HEK293T (cell line): ENCODE measurements at regions not wholly inside any gene's neighbourhood (a gene's known extent, or its start where the extent isn't known, plus 50 kb on each side); places are given as distances from the start of the nearest gene placed in this dataset.
A peak's percentile ranks its signal among the peaks of the same experiment; 100 is the strongest.

ENCODE experiments used
- CTCF ChIA-PET: fragments of 350-600 bp; formaldehyde crosslinking; extraction: SDS; loops from one replicate; lab custom pipeline; 2021; ENCODE audit warnings: antibody characterized with exemption, inconsistent platforms; lab: Yijun Ruan, JAX
- POLR2A ChIA-PET: fragments of 350-600 bp; formaldehyde crosslinking; extraction: SDS; loops from one replicate; lab custom pipeline; 2020; ENCODE audit warnings: antibody characterized with exemption, inconsistent platforms; lab: Yijun Ruan, JAX
- DNase-seq: peaks from one replicate; pipeline ENCODE4 v3.0.0; 2012; ENCODE audit warnings: mixed read lengths; ENCODE audit errors: extremely low spot score
- ARNT ChIP-seq: fragments of 450-650 bp; IDR thresholded peaks from 2 replicates; pipeline ENCODE4 v1.6.1; 2017; ENCODE audit warnings: mild to moderate bottlenecking
- BHLHE40 ChIP-seq: fragments of 450-650 bp; IDR thresholded peaks from 2 replicates; pipeline ENCODE4 v1.6.1; 2016; ENCODE audit warnings: mild to moderate bottlenecking, moderate library complexity, borderline replicate concordance
- CTBP1 ChIP-seq: fragments of 450-650 bp; IDR thresholded peaks from 2 replicates; pipeline ENCODE4 v1.6.1; 2016; ENCODE audit warnings: borderline replicate concordance
- ELF4 ChIP-seq: fragments of 450-650 bp; IDR thresholded peaks from 2 replicates; pipeline ENCODE4 v1.6.1; 2017; ENCODE audit warnings: antibody characterized with exemption
- FOXA1 ChIP-seq: fragments of 450-650 bp; IDR thresholded peaks from 2 replicates; pipeline ENCODE4 v1.6.1; 2016; ENCODE audit warnings: mild to moderate bottlenecking
- FOXK2 ChIP-seq: fragments of 450-650 bp; IDR thresholded peaks from 2 replicates; pipeline ENCODE4 v1.6.1; 2016; ENCODE audit warnings: mild to moderate bottlenecking
- FOXM1 ChIP-seq: fragments of 450-650 bp; IDR thresholded peaks from 2 replicates; pipeline ENCODE4 v1.6.1; 2017; ENCODE audit warnings: mild to moderate bottlenecking, borderline replicate concordance
- HDGF ChIP-seq: fragments of 450-650 bp; IDR thresholded peaks from 2 replicates; pipeline ENCODE4 v1.6.1; 2017; ENCODE audit warnings: antibody characterized with exemption, borderline replicate concordance
- L3MBTL2 ChIP-seq: fragments of 450-650 bp; conservative IDR thresholded peaks from 2 replicates; pipeline ENCODE4 v1.6.1; 2016; ENCODE audit warnings: mild to moderate bottlenecking
- LEF1 ChIP-seq: fragments of 450-650 bp; IDR thresholded peaks from 2 replicates; pipeline ENCODE4 v1.6.1; 2017; ENCODE audit warnings: mild to moderate bottlenecking, borderline replicate concordance
- NFRKB ChIP-seq: fragments of 450-650 bp; IDR thresholded peaks from 2 replicates; pipeline ENCODE4 v1.6.1; 2016; ENCODE audit warnings: mild to moderate bottlenecking, moderate library complexity
- SP1 ChIP-seq: fragments of 450-650 bp; IDR thresholded peaks from 2 replicates; pipeline ENCODE4 v1.6.1; 2017
- SUZ12 ChIP-seq: fragments of 450-650 bp; IDR thresholded peaks from 2 replicates; pipeline ENCODE4 v1.6.1; 2016; ENCODE audit warnings: mild to moderate bottlenecking
- TARDBP ChIP-seq: fragments of 450-650 bp; IDR thresholded peaks from 2 replicates; pipeline ENCODE4 v1.6.1; 2016
- ZNF384 ChIP-seq: fragments of 450-650 bp; IDR thresholded peaks from 2 replicates; pipeline ENCODE4 v1.6.1; 2016
- TF ChIP-seq, protein P1 (sequence below): fragments of 450-650 bp; IDR thresholded peaks from 2 replicates; pipeline ENCODE4 v1.6.1; 2016

DNA sequence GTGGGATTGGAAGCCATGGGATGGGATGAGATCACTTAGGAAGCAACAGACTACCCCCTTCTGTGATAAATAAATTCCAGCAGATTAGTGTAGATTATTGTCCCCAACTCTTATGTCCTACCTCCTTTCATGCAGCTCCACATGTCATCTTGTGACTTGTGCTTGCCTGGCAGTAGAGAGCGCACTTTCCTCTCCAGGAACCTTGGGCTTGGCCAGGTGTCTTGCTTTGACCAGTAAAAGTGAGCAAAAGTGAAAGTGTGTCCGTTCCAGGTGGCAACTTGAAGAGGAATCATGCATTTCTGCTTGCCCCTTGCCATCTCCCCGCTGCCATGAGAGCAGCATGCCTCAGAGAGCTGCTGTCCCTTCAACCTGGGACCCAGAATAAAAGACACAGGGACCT lies 122.9 kb upstream of the ERG start:
- CTCF ChIA-PET: interaction anchor here (0.7 kb wide), 1 partner anchor 48 kb away, joined by 3 read pairs; no protein-coding TSS in a partner anchor
- TF ChIP-seq, protein P1, sequence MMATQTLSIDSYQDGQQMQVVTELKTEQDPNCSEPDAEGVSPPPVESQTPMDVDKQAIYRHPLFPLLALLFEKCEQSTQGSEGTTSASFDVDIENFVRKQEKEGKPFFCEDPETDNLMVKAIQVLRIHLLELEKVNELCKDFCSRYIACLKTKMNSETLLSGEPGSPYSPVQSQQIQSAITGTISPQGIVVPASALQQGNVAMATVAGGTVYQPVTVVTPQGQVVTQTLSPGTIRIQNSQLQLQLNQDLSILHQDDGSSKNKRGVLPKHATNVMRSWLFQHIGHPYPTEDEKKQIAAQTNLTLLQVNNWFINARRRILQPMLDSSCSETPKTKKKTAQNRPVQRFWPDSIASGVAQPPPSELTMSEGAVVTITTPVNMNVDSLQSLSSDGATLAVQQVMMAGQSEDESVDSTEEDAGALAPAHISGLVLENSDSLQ: no peak
- TF ChIP-seq FOXK2 (no peak), CTBP1 (no peak), ARNT (no peak), L3MBTL2 (no peak), FOXA1 (no peak), BHLHE40 (no peak), FOXM1 (no peak), SP1 (no peak), SUZ12 (no peak), LEF1 (no peak), HDGF (no peak), TARDBP (no peak)
- DNase-seq: no peak
- POLR2A ChIA-PET: no interaction called here

DNA sequence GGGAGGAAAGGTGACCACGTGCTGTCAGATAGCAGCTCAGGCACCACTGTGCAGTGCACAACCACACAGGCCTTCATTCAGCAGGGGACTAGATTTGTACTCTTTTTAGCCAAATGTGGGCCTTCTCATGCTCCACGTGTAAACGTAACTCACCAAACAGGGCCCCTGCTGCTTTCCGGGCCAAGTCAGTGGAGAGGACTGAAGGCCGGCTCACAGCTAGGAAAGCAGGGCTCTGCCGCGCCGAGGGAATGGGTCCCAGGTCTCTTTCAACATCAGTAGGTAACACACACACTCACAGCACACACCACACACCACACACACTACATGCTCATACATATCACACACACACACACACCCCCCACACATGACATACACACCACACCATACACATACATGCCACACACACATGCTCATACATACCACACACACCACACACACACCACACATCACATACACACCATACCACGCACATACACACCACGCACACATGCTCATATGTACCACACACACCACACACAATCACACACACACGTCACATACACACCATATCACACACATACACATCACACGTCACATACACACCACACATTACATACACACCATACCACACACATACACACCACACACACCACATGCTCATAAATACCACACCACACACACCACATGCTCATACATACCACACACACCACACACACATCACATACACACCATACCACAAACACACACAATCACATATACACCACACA lies 124.0 kb upstream of the ERG start:
- ChIA-PET CTCF (interaction anchor here (0.7 kb wide), 1 partner anchor 50 kb away, joined by 3 read pairs; no protein-coding TSS in a partner anchor), POLR2A (no interaction called here)
- TF ChIP-seq BHLHE40 (no peak), HDGF (no peak), FOXK2 (no peak), ZNF384 (no peak), NFRKB (no peak), L3MBTL2 (no peak), TARDBP (0 out of 2 replicates have a peak, but pooled peaks have one; percentile 15)
- DNase-seq: no peak

DNA sequence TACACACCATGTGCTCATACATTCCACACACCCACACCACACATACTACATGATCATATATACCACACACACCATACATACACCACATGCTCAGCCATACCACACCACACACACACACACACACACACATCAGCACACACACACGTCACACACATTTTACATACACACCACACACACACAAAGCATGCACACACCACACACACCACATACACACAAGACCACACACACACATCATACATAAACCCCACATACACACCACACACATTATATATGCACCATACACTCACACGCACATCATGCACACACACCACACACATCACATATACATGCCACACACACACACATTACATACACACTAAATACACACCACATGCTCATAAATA lies 124.5 kb upstream of the ERG start:
- ChIA-PET CTCF (no interaction called here), POLR2A (no interaction called here)
- DNase-seq: no peak
- no peak for TF ChIP-seq FOXM1
- TF ChIP-seq ELF4: no peak
- no peak for TF ChIP-seq BHLHE40
- TF ChIP-seq, protein P1: no peak
- TF ChIP-seq FOXA1: no peak
- TF ChIP-seq LEF1: no peak

DNA sequence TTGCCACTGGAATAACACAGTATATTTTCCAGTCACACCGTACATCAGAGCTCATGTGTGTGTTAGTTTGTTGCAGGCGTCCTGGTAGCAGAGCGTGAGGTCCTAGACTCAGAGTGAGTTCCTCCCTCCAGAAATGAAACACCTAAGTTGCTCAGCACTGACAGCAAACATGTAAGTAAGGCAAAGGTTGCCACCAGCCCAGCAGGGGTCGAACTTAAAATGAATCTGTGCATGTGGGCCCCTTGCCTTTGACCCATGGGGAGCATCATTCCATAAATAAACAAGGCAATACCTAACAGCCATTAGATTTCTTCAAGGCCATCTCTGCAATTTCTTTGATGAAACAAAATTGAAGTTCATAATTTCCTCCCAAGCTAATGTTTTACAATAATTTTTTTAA lies 125.3 kb upstream of the ERG start:
- ChIA-PET CTCF (no interaction called here), POLR2A (no interaction called here)
- DNase-seq: no peak
- TF ChIP-seq ARNT: no peak

DNA sequence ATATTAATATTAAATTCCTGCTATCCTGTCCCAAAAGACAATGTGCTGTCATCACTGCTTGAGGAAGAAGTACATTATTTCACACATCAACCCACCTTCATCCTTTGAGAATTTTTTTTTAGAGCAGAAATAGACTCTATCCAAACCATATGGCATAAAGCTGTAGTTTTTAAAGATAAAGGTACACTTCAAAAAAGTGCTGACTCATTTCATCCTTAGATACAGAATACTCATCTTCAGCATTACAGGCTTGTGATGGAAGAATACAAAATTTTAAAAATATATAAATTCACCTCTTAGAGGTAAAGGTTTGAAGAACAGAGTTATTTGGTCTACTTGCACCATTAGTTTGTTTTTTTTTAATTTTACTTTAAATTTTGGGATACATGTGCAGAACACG lies 126.7 kb upstream of the ERG start:
- ChIA-PET CTCF (no interaction called here), POLR2A (no interaction called here)
- DNase-seq: no peak
- TF ChIP-seq ELF4: no peak
- TF ChIP-seq ZNF384: no peak
- no peak for TF ChIP-seq TARDBP
- no peak for TF ChIP-seq CTBP1
- no peak for TF ChIP-seq SUZ12
- TF ChIP-seq L3MBTL2: no peak
- TF ChIP-seq, protein P1: no peak
- TF ChIP-seq NFRKB: no peak

DNA sequence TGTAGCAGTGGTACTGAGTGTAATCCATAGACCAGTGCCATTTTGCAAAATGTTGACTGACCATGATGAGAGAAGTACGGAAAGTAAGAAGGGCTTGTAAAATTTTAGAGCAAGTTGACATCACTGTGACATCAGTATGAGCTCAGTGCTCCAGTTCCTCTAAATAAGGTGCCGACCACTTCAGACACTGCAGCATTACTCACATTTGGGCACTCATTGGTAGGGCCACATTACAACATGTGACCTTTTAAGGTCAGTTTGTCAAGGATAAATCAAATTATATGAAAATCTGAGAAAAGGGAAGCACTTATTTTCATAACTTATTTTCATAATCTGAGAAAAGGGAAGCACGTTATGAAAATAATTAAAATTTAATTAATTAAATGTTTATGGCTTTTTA lies 128.0 kb upstream of the ERG start:
- POLR2A ChIA-PET: no interaction called here
- TF ChIP-seq L3MBTL2: no peak
- TF ChIP-seq FOXM1: no peak
- no peak for TF ChIP-seq ARNT
- no peak for TF ChIP-seq FOXK2
- no peak for TF ChIP-seq LEF1
- TF ChIP-seq ELF4: no peak
- TF ChIP-seq NFRKB: no peak
- TF ChIP-seq ZNF384: no peak
- no peak for TF ChIP-seq CTBP1
- no peak for TF ChIP-seq SUZ12
- TF ChIP-seq SP1: no peak
- TF ChIP-seq HDGF: no peak
- CTCF ChIA-PET: no interaction called here
- no peak for DNase-seq

DNA sequence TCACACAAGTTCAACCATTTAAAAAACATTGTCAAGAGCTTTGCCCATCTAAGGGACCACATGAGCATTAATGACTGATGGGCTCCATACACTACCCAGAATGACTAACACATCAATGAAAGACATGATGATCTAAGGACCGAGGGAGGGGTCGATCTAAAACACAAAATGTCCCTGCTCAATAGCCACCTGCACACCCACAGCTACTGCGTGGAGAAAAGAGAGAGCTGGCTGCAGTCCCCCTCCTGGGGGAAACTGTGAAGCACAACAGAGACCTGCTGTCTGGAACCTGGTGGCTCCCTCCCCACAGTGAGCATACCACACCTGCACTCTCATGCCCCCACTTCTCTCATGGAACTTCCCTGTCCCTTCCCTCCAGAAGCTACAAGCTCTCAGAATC lies 130.1 kb upstream of the ERG start:
- CTCF ChIA-PET: no interaction called here
- DNase-seq: peak; percentile 23
- POLR2A ChIA-PET: no interaction called here
- TF ChIP-seq CTBP1: no peak
- TF ChIP-seq L3MBTL2: no peak
- no peak for TF ChIP-seq FOXM1
- TF ChIP-seq TARDBP: no peak
- TF ChIP-seq BHLHE40: no peak
- TF ChIP-seq ARNT: no peak
- no peak for TF ChIP-seq HDGF
- no peak for TF ChIP-seq FOXK2
- TF ChIP-seq LEF1: no peak
- TF ChIP-seq NFRKB: no peak
- no peak for TF ChIP-seq SP1
- TF ChIP-seq, protein P1: no peak
- TF ChIP-seq SUZ12: no peak
- no peak for TF ChIP-seq ELF4
- no peak for TF ChIP-seq ZNF384
- TF ChIP-seq FOXA1: no peak
